GM19455 (cell line): ENCODE measurements at regions not wholly inside any gene's neighbourhood (a gene's known extent, or its start where the extent isn't known, plus 50 kb on each side); places are given as distances from the start of the nearest gene placed in this dataset.
"Not testable (repeated sequence)": the region's sequence is repeated elsewhere in the genome, so short reads cannot be mapped to it uniquely, and the experiment has no call there.

Experiments
- ATAC-seq: cut with Tn5 transposase; IDR thresholded peaks from one replicate; pipeline ENCODE4 v1.9.1; 2021; ENCODE audit not compliant: unreplicated experiment

- ATAC-seq: no peak
Measured at GRCh38 chr2:65622499-65622898, 190.1 kb upstream of the SPRED2 start.

DNA sequence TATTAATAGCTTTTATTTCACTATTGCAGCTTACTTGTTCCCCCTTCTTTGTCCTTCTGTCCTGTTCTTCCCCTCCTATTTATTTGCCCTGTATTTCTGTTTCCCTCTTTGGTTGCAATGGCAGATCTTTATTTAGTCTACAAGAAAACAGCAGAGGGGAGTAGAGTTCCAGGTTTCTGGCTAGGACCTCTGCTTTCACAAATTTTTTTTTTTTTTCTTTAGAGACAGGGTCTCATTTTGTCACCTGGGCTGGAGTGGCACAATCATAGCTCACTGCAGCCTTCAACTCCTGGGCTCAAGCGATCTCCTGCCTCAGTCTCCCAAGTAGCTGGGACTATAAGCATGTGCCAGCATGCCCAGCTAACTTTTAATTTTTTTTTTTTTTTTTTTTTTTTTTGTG lies 188.1 kb upstream of the SPRED2 start:
- no peak for ATAC-seq

- no peak for ATAC-seq
Measured at GRCh38 chr2:65620026-65620425, 187.6 kb upstream of the SPRED2 start.

- ATAC-seq: no peak
Measured at GRCh38 chr2:65615602-65616001, 183.2 kb upstream of the SPRED2 start.

DNA sequence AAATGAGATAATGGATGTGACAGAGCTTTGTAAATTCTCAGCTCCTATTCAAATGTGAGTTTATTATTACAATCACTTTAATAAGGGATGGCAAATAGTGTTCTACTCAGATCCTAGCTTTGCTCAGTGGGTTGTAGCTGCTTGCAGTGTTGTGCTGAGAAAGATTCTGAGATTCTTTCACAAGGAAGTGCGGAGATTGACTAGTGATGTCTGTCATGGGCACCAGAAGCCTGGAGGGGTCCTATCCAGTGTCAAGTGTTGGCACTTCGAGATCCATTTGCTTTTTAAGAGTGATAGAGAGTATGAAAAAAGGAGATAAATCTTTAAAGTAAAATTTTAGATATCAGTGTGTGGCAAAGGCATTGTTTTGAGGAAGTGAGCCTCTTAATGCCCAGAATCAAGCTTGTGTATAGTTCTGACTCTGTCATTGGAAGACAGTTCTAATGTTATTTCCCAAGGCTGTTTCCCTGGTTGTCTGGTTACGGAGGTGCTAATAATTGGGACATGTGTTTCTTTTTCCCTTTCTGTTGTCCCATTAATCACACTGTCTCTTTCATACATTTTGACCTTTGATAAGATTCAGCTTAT lies 181.7 kb upstream of the SPRED2 start:
- no peak for ATAC-seq

DNA sequence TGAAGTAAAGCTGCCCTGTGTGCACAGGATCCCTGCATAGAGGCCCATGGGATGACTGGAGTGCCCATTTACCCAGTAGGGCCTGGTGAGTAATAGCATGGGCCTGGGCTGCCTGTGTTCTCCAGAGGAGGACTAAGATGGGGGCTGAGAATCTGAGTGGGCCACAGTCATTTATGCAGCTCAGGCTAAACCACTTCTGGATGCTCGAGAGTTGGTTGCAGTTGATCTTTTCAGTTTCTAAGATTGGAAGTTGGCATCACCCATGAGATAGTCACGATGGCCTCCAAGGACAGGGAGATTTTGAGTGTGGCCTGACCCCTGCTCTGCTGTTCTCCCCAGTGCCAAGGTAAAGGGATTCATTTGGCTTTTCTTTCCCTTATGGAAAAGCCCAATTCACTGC lies 179.1 kb upstream of the SPRED2 start:
- no peak for ATAC-seq

- ATAC-seq: no peak
Measured at GRCh38 chr2:65608916-65609315, 176.5 kb upstream of the SPRED2 start.

DNA sequence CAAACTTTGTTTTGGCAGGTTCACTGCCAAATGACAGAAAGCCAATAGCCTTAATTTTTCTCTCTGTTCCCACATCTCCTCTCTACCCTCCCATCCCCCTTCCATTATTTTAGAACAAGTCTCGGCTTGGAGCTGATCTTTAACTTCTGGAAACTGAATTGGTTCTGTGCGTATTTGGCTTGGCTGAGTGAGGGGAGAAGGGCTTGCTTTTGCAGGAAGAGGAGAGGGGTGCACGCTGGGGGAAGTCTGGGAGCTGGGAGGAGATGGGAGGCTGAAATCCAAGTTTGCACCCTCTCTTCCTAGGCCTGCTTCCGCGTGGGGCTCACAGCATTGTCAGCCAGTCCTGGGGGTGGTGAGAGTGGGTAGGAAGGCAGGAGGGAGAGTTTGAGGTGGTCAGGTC lies 176.1 kb upstream of the SPRED2 start:
- no peak for ATAC-seq

DNA sequence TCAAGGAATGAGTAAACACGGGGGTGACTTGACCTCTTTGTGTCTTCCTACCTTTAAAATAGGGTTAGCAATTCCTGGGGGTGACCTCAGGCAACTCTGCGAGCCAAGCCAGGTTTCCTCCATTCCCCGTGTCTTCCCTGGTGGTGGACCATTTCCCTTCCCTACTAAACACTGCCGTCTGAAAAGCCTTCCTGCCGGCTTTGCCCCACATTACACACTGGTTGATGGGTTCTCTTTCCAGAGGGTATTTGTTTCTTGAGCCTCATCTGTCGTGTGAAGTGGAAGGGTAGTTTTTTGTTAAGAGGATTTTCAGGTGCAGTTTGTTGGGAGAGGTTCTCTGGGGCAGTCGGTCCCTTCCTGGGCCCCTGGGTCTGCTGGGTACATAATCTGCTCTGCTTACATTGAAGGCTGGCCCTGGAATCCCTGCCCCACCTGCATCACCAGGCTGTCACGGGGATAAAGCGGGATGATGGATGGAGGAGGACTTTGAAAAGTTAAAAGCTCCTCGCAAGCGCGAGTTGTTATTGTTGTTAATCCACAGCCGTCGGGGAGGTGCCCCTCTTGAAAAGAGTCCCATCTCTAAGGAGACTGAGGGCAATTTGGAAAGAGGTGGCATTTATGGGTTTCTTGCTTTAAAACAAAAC lies 175.4 kb upstream of the SPRED2 start:
- no peak for ATAC-seq

- no peak for ATAC-seq
Measured at GRCh38 chr2:65605743-65606058, 173.3 kb upstream of the SPRED2 start.

GRCh38 chr2:65605058-65605742 lies 172.8 kb upstream of the SPRED2 start:
- ATAC-seq: no peak

DNA sequence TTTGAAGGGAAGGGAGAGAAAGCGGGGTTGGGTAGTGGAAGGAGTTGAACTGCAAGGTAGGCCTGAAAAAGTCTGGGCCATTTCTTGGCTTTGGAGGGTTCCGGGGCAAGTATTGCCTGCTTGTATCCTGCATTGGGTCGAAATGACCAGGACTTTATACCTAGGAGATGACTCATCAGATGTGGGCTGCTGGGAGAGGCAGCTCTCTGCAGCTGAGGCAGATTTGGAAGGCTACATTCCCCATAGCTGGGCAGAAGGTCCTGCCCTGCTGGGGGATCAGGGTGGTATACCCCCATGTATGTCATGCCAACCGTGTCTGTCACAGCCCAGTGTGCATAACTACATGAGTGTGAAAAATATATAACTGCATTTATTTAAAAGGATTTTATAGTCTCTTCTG lies 171.8 kb upstream of the SPRED2 start:
- ATAC-seq: no peak

DNA sequence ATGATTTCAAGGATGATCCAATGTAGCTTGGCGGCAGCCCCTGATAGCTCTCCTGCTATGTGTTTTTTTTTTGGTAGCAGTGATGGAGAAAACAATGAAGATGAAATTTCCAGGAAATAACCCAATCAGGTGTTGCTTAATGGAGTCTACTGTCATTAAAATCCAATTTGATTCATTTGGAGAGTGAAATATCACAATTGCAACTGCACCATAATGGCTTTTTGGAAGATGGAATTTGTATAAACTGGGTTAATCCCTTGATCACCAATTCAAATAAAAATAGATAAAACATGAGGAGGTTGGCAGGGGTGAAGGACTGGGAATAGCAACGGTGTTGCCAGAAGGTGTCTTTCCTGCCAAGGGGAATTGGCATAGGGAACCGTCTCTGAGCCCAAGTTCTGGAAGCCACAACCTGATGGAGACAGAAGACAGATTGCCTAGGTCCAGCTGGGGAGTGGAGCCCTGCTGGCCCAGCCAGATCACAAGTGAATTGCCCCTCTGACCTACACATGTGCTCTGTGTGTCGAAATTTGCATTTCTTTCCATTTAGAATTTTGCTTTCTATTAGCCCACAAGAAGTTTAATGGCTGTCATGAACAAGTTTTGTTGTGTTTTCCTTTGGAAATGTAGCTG lies 170.3 kb upstream of the SPRED2 start:
- ATAC-seq: no peak

GRCh38 chr2:65600871-65601270 lies 168.5 kb upstream of the SPRED2 start:
- ATAC-seq: not testable (repeated sequence)

GRCh38 chr2:65600351-65600750 lies 168.0 kb upstream of the SPRED2 start:
- ATAC-seq: not testable (repeated sequence)

DNA sequence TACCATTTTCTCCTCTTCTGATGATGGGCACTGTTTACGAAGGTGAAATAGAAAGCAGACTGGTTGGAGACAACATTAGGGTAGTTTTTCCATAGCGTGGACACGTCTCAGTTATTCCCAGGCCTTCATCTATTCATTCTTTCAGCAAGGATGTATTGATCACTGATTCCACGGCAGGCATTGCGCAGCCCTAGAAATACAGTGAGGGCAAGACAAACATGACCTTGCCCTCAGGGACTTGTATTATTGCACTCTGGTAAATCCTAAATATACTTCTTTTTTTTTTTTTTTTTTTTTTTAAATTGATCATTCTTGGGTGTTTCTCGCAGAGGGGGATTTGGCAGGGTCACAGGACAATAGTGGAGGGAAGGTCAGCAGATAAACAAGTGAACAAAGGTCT lies 167.3 kb upstream of the SPRED2 start:
- no peak for ATAC-seq

- ATAC-seq: no peak
Measured at GRCh38 chr2:65598996-65599395, 166.6 kb upstream of the SPRED2 start.

- no peak for ATAC-seq
Measured at GRCh38 chr2:65598264-65598663, 165.9 kb upstream of the SPRED2 start.

DNA sequence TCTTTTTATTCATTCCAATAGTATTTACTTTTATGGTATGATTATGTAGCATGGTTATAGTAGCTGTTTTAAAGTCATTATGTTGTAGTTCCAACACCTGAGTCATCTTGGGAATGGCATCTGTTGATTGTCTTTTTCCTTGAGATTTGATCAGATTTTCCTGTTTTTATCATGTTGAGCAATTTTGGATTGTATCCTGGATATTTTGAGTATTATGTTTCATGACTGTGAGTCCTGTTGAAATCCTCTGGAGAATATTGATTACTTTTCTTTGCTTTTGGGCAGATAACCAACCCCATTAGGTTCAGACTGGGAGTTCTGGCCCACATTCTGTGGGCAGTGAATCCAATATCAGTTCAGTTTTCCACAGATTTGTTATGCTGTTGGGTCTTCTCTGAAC lies 163.2 kb upstream of the SPRED2 start:
- no peak for ATAC-seq

- ATAC-seq: no peak
Measured at GRCh38 chr2:65594150-65594549, 161.8 kb upstream of the SPRED2 start.

DNA sequence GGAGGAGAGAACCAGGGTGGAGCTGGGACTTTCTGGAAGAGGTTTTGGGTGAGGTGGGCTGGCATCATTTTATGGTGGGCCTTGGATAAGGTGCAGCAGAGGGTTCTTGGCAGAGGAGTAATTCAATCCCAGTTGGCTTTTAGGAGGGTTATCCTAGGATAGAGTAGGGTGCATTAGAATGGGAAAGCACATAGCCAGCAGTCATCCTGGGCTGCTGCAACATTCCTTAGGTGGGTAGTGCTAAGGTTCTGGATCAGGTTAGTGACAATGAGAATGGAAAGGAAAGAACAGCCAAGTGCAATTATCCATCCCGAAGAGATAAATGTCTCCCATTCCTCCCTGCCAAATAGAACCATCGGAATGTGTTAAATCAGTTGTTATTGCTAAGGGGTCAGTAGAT lies 157.3 kb upstream of the SPRED2 start:
- ATAC-seq: no peak

DNA sequence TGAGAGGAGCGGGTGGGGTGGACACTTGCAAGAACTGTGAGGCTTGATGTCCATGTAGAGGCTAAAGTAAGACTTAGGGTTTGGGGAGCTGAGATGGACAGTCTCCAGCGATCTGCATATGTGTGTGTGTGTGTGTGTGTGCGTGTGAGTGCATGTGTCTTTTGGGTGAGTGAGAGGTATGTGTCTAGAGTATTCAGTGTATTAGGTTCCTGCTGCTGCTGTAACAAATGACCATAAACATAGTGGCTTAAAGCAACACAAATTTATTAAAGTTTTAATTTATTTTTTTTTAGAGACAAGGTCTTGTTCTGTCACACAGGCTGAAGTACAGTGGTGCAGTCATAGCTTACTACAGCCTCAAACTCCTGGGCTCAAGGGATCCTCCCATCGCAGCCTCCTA lies 155.4 kb upstream of the SPRED2 start:
- no peak for ATAC-seq
